ENCODE measurements at regions not wholly inside any gene's neighbourhood (a gene's known extent, or its start where the extent isn't known, plus 50 kb on each side); places are given as distances from the start of the nearest gene placed in this dataset.

GRCh38 chr17:68701046-68701445, 99.9 kb upstream of the FAM20A start:
- no peak for TF ChIP-seq POLR2AphosphoS5 (IDR thresholded peaks at IDR 0.05)
- no peak for TF ChIP-seq CTCF (IDR thresholded peaks at IDR 0.05)
